GM18519 (cell line): ENCODE measurements at regions not wholly inside any gene's neighbourhood (a gene's known extent, or its start where the extent isn't known, plus 50 kb on each side); places are given as distances from the start of the nearest gene placed in this dataset.
A peak's percentile ranks its signal among the peaks of the same experiment; 100 is the strongest.

Source experiments
- ATAC-seq: cut with Tn5 transposase; IDR thresholded peaks from one replicate; pipeline ENCODE4 v1.9.1; 2021; ENCODE audit warnings: mild to moderate bottlenecking, moderate library complexity; ENCODE audit not compliant: unreplicated experiment, low FRiP score

- no peak for ATAC-seq
Measured at GRCh38 chr1:75984781-75985180, 52.6 kb upstream of the ASB17 start.

- ATAC-seq: peak; percentile 89
Measured at GRCh38 chr1:75985827-75986226, 53.6 kb upstream of the ASB17 start.

- no peak for ATAC-seq
Measured at GRCh38 chr1:75986478-75986877, 54.3 kb upstream of the ASB17 start.

- no peak for ATAC-seq
Measured at GRCh38 chr1:75989121-75989520, 56.9 kb upstream of the ASB17 start.

GRCh38 chr1:75990686-75991085 is 58.5 kb upstream of the ASB17 start:
- ATAC-seq: no peak

- peak; percentile 57 for ATAC-seq
Measured at GRCh38 chr1:75991497-75992114, 59.4 kb upstream of the ASB17 start.

GRCh38 chr1:75992312-75992711 is 60.1 kb upstream of the ASB17 start:
- ATAC-seq: no peak

GRCh38 chr1:75993661-75994060 is 61.5 kb upstream of the ASB17 start:
- ATAC-seq: no peak

GRCh38 chr1:75996196-75996595 is 64.0 kb upstream of the ASB17 start:
- ATAC-seq: no peak

GRCh38 chr1:75999034-75999433 is 66.8 kb upstream of the ASB17 start:
- no peak for ATAC-seq

GRCh38 chr1:76003946-76004345 is 70.6 kb upstream of the ST6GALNAC3 start:
- ATAC-seq: no peak

GRCh38 chr1:76005765-76006164 is 68.8 kb upstream of the ST6GALNAC3 start:
- ATAC-seq: no peak

- ATAC-seq: no peak
Measured at GRCh38 chr1:76006234-76006633, 68.3 kb upstream of the ST6GALNAC3 start.

- no peak for ATAC-seq
Measured at GRCh38 chr1:76010802-76011201, 63.7 kb upstream of the ST6GALNAC3 start.

- no peak for ATAC-seq
Measured at GRCh38 chr1:76012341-76013205, 62.0 kb upstream of the ST6GALNAC3 start.

- ATAC-seq: no peak
Measured at GRCh38 chr1:76013206-76013581, 61.4 kb upstream of the ST6GALNAC3 start.

GRCh38 chr1:76015478-76016103 is 59.0 kb upstream of the ST6GALNAC3 start:
- ATAC-seq: no peak

GRCh38 chr1:76018045-76018444 is 56.5 kb upstream of the ST6GALNAC3 start:
- no peak for ATAC-seq

- ATAC-seq: no peak
Measured at GRCh38 chr1:76021846-76022245, 52.7 kb upstream of the ST6GALNAC3 start.

- ATAC-seq: no peak
Measured at GRCh38 chr1:76023669-76024435, 50.7 kb upstream of the ST6GALNAC3 start.
